NK-92 treated with Interleukin-12 subunit alpha and Interleukin-12 subunit beta, amount 100 ng/mL, for 24 hours (cell line): ENCODE measurements at regions not wholly inside any gene's neighbourhood (a gene's known extent, or its start where the extent isn't known, plus 50 kb on each side); places are given as distances from the start of the nearest gene placed in this dataset.

ENCODE experiments used
- DNase-seq: peaks from one replicate; lab custom pipeline; 2025; lab: John Stamatoyannopoulos, UW

DNA sequence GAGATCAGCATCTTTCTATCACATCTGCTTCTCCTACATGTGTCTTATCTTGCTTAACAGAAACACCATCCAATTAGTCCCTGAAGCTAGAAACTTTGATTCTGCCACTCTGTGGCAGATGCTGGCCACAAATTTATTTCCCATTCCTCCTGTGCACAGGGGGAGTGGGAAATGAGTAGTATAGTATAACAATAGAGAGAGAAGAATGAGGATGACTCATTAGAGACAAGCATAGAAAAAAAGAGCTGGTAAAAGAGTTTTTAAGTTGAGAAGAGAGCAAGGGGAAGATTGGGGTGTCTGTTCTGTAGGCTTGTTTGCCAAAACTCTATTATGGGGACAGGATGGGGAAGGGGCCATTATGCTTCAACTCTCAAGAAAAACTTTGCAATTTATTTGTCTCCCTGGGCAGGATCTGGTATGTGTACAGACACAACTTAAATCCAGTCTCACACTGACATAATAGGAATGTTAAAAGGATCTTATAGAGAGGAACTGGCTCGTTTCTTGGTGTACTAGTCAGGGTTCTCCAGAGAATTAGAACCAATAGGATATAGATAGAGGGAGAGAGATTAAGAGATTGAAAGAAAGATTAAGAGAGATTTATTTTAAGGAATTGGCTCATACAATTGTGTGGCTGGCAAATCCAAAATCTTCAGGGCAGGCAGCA is 142.6 kb upstream of the CPSF6 start:
- DNase-seq: no peak

DNA sequence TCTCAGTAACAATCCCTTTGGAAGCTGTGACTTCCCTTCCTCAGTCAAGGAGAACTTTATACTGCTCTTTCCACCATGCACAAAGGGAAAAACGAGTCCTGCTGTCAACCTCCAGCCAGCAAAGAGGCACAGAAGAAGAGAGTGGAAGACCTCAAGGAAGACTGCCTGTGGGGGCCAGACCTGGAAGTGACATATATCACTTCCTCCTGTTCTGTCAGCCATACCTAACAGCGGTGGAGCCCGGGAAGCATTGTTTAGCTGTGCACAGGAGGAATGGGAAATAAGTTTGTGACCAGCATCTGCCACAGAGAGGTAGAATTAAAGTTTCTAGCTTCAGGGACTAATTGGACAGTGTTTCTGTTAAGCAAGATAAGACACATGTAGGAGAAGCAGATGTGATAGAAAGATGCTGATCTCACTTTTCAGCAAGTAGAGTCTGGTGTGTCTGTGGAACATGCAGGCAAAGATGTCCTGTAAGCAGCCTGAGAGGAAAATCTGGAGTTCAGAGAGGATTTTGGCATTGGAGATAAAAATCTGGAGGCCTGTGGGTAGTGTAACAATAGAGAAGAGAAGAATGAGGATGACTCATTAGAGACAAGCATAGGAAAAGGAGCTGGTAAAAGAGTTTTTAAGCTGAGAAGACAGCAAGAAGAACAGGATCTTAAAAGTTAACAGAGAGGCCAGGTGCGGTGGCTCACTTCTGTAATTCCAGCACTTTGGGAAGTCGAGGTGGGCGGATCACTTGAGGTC is 141.6 kb upstream of the CPSF6 start:
- DNase-seq: no peak

DNA sequence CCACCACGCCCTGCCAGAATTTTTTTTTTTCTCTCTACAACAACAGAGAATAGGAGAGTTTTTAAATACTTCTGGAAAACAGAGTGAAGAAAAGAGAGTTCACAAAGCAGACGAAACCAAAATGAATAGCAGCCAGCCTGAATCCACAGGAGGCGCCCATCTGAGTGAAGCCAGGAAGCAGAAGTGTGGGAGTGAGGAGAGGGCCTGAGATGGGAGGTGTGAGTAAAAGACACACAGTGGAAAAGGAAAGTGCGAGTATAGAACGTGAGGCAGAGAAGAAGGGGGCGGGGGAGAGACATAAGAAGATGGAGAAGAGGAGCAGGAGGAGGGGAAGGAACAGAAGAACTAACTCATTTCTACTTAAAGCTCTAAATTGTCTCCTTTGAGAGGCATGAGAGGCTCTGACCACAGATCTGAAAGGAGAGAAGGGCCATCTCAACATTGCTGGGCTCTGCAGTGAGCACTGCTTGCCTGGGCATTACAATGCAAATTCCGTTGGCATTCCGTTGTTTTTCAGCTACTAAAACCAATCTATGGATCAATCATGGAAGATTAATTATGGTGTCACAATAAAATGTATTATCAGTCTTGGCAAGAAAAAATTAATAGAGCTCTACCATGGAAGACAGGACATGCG is 140.1 kb upstream of the CPSF6 start:
- no peak for DNase-seq

DNA sequence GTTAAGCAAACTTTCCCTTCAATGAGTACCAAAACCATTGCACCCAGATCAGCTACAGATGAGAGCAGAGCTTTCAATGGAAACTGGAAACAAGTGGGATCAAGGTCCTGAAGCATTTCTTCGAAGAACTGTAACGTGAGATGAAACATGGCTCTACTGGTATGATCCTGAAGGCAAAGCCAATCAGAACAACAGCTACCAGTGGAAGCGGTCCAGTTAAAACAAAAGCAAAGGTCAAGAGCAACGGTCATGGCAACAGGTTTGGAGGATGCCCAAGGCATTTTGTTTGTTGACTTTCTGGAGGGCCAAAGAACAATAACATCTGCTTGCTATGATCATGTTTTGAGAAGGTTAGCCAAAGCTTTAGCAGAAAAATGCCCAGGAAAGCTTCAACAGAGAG is 137.9 kb upstream of the CPSF6 start:
- DNase-seq: no peak

DNA sequence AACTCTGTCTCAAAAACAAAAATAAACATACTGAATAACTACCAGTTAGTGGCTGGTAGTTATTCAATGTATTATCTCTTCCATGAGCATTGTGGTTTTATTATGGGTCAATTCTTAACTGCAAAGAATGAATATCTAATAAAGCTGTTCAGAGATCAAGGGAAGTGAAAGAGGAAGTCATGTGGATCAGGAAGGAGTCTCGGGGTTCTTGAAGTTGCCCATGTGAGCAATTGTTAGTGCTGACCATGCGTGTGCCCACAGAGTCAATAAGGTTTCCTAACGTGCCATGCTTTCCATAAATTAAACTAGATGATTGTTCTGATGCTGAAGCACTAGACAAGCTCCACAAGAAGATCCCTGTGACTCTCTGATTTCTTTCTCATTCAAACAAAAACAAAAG is 136.5 kb upstream of the CPSF6 start:
- DNase-seq: no peak

DNA sequence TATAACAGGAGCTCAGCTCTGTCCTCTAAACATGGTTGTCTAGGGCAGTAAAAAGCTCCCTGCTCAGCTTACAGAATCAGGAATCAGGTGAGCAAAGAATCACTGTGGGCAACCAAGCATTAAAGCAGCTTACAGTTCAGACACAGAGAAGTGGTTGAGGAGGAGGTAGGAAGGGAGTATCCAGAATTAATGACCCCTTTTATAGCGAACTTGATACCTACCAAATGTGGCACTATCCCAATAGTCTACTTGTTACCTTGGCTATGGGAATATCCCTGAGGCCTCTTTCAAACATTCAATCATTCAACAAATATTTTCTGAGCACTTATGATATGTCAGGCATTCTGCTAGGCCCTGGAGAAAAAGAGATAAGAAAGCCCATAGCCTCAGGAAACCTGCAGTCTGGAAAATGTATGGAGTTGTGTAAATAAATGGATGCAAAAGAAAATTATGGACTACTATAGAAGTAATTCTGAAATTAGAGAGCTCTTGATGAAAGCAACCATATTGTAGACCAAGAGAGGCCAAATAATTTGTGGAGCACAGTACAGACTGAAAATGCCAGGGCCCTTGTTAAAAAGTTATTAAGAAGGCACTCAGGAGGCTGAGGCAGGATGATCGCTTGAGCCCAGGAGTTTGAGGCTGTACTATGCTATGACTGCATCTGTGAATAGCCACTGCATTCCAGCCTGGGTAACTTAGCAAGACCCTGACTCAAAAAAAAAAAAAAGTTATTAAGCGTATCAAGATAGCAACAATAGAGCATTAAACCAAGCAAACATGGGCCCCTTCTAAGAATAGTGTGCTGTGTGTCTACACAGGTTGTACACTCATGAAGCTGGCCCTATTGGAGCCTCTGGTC is 134.0 kb upstream of the CPSF6 start:
- DNase-seq: no peak

DNA sequence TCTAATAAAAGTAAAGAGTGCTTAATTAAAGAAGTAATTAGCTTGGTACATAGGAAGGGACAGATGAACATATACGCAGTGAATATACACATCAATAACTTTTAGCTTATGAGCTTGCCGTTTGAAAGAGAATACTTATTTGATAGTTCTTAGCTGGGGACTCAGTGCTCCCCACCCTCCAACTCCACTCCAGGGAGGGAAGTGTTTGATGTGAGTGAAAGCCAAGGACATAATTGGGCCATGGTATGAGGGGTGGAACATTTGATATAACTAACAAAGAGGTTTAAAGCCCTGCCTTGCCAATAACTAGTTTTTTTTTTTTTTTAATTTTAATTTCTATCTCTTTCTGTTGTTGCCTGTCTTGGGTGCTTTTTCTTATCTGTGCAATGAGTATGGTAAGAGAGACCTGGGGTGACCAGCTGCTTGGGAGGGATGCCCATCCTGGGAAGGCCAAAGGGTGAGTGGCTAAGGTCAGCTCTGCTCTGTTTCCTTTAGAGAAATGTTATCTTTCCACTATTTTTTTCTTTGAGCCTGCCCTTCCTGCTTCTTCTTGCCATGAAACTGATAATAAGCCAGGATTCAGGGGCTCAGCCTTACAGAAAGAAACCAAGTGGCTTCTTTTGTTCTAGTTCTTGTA is 132.8 kb upstream of the CPSF6 start:
- DNase-seq: no peak

DNA sequence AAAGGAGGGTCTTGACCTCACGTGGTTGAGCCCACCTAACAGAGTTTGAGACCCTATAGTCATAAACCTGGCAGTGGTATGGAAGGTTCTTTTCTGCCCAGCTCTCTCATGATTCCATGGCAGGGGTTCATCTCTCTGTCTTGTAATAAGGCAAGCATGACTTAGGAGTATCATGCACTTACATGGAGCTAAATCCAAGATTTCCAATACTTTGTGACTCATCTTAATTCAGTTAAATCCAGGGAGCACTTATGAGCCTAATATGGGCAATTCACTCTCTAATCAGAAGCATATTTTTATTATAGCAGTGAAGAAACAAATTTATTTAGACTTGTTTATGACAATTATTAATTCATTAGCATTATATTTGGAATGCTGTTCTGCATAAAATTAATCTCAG is 131.8 kb upstream of the CPSF6 start:
- no peak for DNase-seq

DNA sequence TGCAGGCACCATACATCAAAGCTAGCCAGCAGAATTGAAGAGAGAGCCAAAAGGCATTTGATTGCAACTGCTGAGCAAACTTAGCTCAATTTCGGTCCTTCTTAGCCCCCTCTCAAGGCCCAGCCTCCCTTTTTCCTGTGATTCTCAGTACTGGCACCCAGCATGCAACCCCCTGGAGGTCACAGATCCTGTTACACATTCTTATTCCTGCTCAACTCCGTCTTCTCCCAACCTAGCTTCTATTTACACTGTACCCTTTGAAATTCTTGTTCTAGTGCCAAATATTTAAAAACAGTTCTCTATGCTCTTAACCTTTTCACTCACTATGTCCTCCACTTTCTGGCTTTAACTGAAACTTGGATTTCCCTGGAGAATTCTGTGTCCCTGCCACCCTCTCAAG is 131.3 kb upstream of the CPSF6 start:
- no peak for DNase-seq

DNA sequence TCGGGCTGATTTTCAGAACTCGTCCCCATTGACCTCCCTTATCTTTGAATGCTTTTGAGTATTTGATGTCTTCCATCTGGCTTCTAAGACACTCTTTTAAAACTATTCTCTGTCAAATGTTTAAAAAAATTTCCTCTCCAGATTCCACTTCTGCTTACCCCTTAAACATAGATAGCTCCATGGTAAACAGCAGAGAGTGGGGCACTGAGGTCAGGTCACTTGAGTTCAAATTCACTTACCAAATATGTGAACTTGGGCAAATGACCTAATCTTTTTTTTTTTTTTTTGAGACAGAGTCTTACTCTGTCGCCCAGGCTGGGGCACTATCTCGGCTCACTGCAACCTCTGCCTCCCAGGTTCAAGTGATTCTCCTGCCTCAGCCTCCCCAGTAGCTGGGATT is 126.8 kb upstream of the CPSF6 start:
- DNase-seq: no peak

DNA sequence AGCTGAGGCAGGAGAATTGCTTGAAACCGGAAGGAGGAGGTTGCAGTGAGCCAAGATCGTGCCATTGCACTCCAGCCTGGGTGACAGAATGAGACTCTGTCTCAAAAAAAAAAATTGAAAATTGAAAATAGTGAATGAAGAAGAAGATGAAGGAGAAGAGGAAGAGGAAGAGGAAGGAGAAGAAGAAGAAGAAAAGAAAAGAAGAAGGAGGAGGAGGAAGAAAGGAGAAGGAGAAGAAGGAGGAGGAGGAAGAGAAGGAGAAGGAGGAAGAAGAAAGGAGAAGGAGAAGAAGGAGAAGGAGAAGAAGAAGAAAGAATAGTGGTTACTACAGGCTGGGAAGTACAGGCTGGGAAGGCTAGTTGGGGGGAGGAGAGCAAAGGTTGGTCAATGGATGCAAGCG is 124.3 kb upstream of the CPSF6 start:
- DNase-seq: no peak

DNA sequence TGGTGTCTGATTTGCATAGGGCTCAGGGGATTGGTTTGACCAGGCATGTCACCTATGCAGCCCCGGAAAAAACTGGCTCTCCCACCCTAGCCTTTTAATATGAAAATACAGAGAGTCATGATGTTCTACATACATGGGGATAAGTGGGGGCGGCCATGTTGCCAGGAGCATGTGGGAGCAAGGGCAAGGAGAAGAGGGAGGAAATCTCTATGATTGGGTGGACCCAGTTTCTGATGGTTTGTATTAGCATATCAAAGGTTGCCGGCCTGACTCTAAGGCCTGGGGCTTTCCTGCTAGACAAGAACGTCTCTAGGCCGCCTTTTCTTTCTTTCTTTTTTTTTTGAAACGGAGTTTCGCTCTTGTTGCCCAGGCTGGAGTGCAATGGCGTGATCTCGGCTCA is 123.4 kb upstream of the CPSF6 start:
- DNase-seq: no peak

DNA sequence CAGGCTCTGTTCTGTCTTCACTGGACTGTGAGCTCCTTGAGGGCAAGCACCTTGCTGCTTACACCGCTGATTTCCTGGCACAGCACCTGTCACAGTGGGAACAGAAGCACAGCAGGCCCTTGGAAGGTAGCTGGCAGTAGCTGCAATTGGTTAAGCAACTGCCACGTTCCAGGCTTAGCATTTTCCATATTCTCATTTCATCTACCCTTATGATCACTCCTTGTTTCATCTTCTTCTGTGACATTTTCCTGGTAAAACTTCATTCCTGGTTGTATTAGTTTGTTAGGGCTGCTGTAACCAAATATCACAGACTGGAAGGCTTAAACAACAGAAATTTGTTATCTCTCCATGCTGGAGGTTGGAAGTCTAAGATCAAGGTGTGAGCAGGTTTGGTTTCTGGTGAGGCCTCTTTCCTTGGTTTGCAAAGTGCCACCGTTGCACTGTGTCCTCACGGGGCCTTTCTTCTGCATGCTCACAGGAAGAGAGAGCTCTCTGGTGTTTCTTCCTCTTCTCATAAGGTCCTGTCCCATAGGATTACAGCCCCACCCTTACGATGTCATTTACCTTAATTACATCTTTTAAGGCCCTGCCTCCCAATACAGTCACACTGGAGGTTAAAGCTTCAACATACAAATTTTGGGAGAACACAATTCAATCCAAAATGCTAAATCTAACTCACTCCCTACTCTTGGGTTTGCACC is 121.7 kb upstream of the CPSF6 start:
- no peak for DNase-seq

DNA sequence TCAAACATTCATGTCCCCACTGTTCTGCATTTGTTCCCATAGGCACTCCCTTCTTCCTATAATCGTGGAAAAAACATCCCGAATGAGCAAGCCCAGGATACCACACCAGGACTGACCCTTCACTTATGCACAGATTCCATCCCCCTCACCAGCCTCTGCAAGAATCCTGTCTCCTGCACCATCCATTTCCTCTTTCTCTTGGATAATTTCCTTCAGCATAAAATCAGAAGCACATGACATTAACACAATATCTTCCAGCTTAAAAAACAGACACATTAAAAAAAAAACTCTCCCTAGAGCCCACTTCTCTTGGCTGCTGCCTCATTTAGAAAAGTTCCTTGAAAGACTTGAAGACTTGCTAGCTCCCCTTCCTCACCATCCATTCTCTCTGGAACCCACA is 120.9 kb upstream of the CPSF6 start:
- no peak for DNase-seq

DNA sequence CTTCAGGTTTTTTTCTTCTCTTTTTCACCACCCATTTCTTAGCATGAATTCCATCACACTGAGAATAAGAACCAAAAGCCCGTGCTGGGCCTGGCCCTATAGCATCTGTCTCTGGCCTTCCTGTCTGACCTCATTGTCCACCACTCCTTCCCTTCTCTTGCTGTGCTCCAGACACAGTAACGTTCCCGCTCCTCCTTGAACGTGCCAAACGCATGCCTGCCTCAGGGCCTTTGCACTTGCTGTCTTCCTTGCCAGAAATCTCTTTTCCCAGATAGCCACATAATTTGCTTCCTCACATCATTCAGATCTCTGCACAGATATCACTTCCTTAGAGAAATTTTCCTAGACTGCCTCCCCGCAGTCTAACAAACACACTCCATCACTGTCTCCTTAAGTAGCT is 119.6 kb upstream of the CPSF6 start:
- no peak for DNase-seq

DNA sequence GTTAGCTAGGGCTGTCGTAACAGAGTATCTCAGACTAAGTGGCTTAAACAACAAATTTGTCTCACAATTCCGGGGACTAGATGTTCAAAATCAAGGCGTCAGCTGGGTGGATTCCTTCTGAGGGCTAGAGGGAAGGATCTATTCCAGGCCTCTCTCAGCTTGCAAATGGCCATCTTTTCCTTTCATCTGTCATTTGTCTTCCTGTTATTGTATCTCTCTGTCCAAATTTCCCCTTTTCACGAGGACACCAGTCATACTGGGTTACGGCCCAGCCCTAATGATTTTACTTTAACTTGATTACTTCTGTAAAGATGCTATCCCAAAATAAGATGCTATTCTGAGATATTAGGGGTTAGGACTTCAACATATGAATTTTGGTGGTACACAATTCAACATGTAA is 119.0 kb upstream of the CPSF6 start:
- DNase-seq: no peak

DNA sequence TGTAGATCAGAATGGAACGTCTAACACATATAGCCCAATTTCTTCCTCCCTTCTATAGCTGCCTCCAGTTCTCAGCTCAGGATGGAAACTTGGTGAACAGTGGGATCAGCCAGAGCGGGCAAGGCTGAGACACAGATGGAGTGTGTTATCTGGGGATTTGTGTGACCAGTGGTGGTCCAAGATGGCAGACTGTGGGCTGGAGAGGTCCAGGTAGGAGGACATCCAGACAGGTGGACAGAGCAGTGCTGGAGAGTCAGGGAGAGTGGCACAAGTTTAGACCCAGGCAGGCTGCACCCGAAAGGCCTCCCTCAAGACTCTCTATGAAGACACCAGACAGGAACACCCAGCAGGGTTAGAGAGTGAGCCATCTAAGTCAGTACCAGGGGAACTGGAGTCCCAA is 116.1 kb upstream of the CPSF6 start:
- DNase-seq: no peak

DNA sequence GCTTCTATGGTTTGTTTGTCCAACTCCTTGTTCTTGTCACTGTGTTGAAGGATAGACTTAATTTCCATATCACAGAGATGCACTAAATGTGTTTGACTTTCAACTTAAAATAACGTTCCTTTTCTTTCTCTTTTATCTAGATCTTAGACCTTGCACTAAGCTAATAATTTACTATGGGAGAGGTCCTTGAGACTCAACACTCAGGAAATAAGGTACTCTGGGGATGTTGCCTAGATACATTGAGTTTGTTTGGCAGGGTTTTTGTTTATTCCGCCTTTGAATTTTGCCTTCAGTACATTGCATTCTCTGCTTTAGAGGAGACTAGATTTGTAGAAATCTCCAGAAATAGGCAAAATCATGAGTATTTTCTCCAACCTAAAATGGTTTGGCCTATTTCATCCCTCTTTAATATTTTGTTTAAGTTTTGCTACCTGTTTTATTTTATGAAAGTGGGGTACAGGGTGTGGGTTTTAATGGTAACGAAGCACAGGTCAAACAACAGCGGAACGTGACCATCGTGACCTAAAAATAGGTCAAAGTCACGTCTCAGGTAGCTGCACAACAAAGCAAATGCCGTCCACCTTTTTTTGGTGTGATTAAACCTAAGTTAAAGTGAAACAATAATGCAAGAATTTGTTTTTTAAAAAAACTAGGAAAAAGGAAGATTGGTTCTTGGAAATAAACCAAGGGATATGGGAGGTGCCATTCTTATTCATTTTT is 115.3 kb upstream of the CPSF6 start:
- DNase-seq: no peak

DNA sequence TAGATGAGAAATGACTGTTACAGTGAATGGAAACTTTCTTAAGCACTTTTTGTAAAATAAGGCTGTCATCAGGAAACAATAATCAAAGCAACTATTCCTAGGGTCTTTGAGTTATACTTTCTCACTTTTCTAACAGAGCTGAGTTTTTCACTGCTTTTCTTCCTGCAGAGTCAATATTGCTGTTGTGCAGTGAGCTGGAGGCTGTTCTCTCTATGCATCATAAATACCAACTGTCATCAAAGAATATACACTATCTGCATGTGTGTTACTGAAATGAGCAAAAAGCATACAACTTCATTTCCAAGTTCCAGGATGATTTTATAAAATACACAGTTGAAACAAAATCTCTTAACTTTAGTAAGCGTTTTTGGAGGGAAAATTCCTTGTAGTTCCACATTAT is 110.4 kb upstream of the CPSF6 start:
- DNase-seq: no peak

DNA sequence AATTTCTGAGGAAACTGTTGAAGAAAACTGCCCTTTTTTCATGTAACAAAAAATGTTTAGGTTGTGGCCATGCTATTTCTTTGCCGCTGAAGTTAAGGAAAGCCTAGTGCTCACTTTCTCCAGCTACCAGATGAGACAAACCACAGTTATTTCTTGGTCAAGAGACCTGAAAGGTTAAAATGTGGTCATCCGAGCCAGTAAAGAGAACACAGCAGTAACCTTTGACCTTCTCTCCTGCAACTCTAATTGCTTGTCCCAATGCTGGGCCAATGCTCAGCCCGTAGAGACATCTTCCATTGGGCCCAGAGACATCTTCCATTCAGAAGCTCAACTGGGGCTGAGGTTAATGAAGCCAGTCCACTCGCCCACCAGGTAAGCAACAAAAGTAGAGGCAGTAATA is 109.8 kb upstream of the CPSF6 start:
- no peak for DNase-seq

DNA sequence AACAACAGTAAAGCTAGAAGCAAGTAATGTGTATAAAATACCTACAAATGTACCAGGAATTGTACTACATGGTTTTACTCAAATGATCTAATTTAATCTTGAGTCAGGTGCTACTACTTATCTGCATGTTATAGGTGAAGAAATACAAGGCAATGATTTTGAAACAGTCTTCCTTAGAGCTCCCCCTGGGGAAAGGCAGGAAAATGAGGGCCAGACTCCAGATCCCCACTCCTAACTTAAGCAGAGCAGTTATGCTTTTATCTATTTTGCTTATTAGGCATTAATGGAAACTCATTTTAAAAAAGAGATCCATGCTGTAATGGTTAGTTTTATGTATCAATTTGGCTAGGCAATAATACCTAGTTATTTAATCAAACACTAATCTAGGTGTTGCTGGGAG is 109.3 kb upstream of the CPSF6 start:
- DNase-seq: no peak
